Liver (tissue), 8 donors: ENCODE measurements at regions not wholly inside any gene's neighbourhood (a gene's known extent, or its start where the extent isn't known, plus 50 kb on each side); places are given as distances from the start of the nearest gene placed in this dataset.
"Not testable (repeated sequence)": the region's sequence is repeated elsewhere in the genome, so short reads cannot be mapped to it uniquely, and the experiment has no call there.

ENCODE experiments used
- DNase-seq: peaks from one replicate; pipeline ENCODE4 v3.0.0-alpha.2; 2017; ENCODE audit warnings: low spot score
- H3K27ac ChIP-seq, 2 donors: one replicate each; pipeline ENCODE4 v1.7.0; 2013; ENCODE audit warnings: inconsistent platforms in 2 of 2, low read length in 2 of 2, control low read depth in 1 of 2, low read depth in 1 of 2, mild to moderate bottlenecking in 1 of 2
- H3K27me3 ChIP-seq, 4 donors: one replicate each; pipeline versions ENCODE4 v1.6.1 to v1.7.0; 2013; ENCODE audit warnings: low read length in 3 of 4, inconsistent platforms in 1 of 4, mild to moderate bottlenecking in 1 of 4, moderate library complexity in 1 of 4; ENCODE audit not compliant: control insufficient read depth in 4 of 4, insufficient read depth in 4 of 4
- H3K36me3 ChIP-seq, 4 donors: one replicate each; pipeline versions ENCODE4 v1.6.1 to v1.7.0; 2013; ENCODE audit warnings: low read length in 3 of 4, mild to moderate bottlenecking in 3 of 4, low read depth in 1 of 4, moderate library complexity in 1 of 4; ENCODE audit not compliant: control insufficient read depth in 4 of 4, insufficient read depth in 3 of 4
- H3K4me1 ChIP-seq, 4 donors: one replicate each; pipeline versions ENCODE4 v1.6.1 to v1.7.0; 2013; ENCODE audit warnings: low read length in 3 of 4, mild to moderate bottlenecking in 3 of 4, moderate library complexity in 1 of 4; ENCODE audit not compliant: control insufficient read depth in 4 of 4, insufficient read depth in 4 of 4
- H3K4me3 ChIP-seq, 3 donors: one replicate each; pipeline versions ENCODE4 v1.6.1 to v1.7.0; 2013; ENCODE audit warnings: low read length in 3 of 3, control low read depth in 1 of 3, low read depth in 1 of 3, mild to moderate bottlenecking in 1 of 3
- H3K9ac ChIP-seq, 2 donors: one replicate each; pipeline ENCODE4 v1.7.0; 2013; ENCODE audit warnings: low read length in 2 of 2, mild to moderate bottlenecking in 2 of 2, moderate library complexity in 2 of 2, control low read depth in 1 of 2, low read depth in 1 of 2
- H3K9me3 ChIP-seq, 4 donors: one replicate each; pipeline versions ENCODE4 v1.6.1 to v1.7.0; 2013; ENCODE audit warnings: low read length in 3 of 4; ENCODE audit not compliant: control insufficient read depth in 4 of 4
- ATF3 ChIP-seq: IDR thresholded peaks from 2 replicates; pipeline ENCODE4 v1.6.1; 2016; ENCODE audit warnings: antibody characterized with exemption
- CTCF ChIP-seq: fragments of 150-350 bp; IDR thresholded peaks from 2 replicates; pipeline ENCODE4 v1.5.1; 2017; ENCODE audit warnings: improper control_type of control experiment, low read depth, low read length; ENCODE audit not compliant: missing input control
- EGR1 ChIP-seq, 2 donors: IDR thresholded peaks; 2 replicates each; pipeline ENCODE4 v1.6.1; 2016 to 2018; ENCODE audit warnings: antibody characterized with exemption in 2 of 2, low read depth in 2 of 2
- FOXA1 ChIP-seq: IDR thresholded peaks from 2 replicates; pipeline ENCODE4 v1.6.1; 2016; ENCODE audit warnings: antibody characterized with exemption
- FOXA2 ChIP-seq: IDR thresholded peaks from 2 replicates; pipeline ENCODE4 v1.6.1; 2016; ENCODE audit warnings: antibody characterized with exemption
- GABPA ChIP-seq, 2 donors: IDR thresholded peaks in 1 of 2; conservative IDR thresholded peaks in 1 of 2; 2 replicates each; pipeline ENCODE4 v1.6.1; 2016; ENCODE audit warnings: antibody characterized with exemption in 2 of 2, mild to moderate bottlenecking in 1 of 2, moderate library complexity in 1 of 2
- HNF4G ChIP-seq: IDR thresholded peaks from 2 replicates; pipeline ENCODE4 v1.6.1; 2016; ENCODE audit warnings: antibody characterized with exemption
- JUND ChIP-seq, 2 donors: IDR thresholded peaks; 2 replicates each; pipeline ENCODE4 v1.6.1; 2016; ENCODE audit warnings: antibody characterized with exemption in 2 of 2
- NR2F2 ChIP-seq: IDR thresholded peaks from 2 replicates; pipeline ENCODE4 v1.6.1; 2016; ENCODE audit warnings: antibody characterized with exemption
- REST ChIP-seq: IDR thresholded peaks from 2 replicates; pipeline ENCODE4 v1.6.1; 2016; ENCODE audit warnings: antibody characterized with exemption, mild to moderate bottlenecking
- RXRA ChIP-seq, 2 donors: IDR thresholded peaks; 2 replicates each; pipeline ENCODE4 v1.6.1; 2017 to 2018; ENCODE audit warnings: antibody characterized with exemption in 2 of 2, mild to moderate bottlenecking in 1 of 2
- SP1 ChIP-seq: IDR thresholded peaks from 2 replicates; pipeline ENCODE4 v1.6.1; 2018; ENCODE audit warnings: antibody characterized with exemption, mild to moderate bottlenecking
- TAF1 ChIP-seq: conservative IDR thresholded peaks from 2 replicates; pipeline ENCODE4 v1.6.1; 2016; ENCODE audit warnings: antibody characterized with exemption, mild to moderate bottlenecking
- ZBTB33 ChIP-seq: IDR thresholded peaks from 2 replicates; pipeline ENCODE4 v1.6.1; 2016; ENCODE audit warnings: antibody characterized with exemption
- WGBS: extraction: QIAGEN DNeasy Blood & Tissue Kit; methylation state at CpG from one replicate; pipeline ENCODE4 v1.1.7; 2013; 5-methylcytosine and 5-hydroxymethylcytosine counted together
- donor health status: healthy.
- donor health status: healthy.
- donor health status: healthy.
- donor health status: healthy.
- donor health status: healthy.

- DNase-seq: no peak
- H3K9ac ChIP-seq: no peak overlapping the region
- WGBS: 77% methylated on average over 1 of the region's 1 CpG
- no peaks in the 10 kb centered on the region for H3K27me3 ChIP-seq
- no peak overlapping the region for H3K27ac ChIP-seq
- no peak for TF ChIP-seq SP1
- no peak for TF ChIP-seq ATF3
- no peak for TF ChIP-seq REST
- no peak for TF ChIP-seq FOXA2
- no peak for TF ChIP-seq CTCF
- TF ChIP-seq TAF1: no peak
- TF ChIP-seq FOXA1: no peak
- TF ChIP-seq ZBTB33: no peak
- TF ChIP-seq EGR1 (IDR thresholded peaks at IDR 0.05; ENCODE audit: low read depth in 2 of 2): no peak
- TF ChIP-seq GABPA (IDR thresholded peaks at IDR 0.05 in 1 of 2, conservative IDR thresholded peaks at IDR 0.05 in 1 of 2): no peak
- TF ChIP-seq RXRA (IDR thresholded peaks at IDR 0.05): no peak
- H3K4me3 ChIP-seq: no peak overlapping the region
- H3K36me3 ChIP-seq: no peaks in the 10 kb centered on the region
- no peaks in the 10 kb centered on the region for H3K4me1 ChIP-seq
- H3K9me3 ChIP-seq: no peaks in the 10 kb centered on the region
These were observed 147.6 kb upstream of the NPY2R start for GRCh38 chr4:155060873-155061272.

GRCh38 chr4:155062948-155063347 lies 145.5 kb upstream of the NPY2R start:
- Histone ChIP-seq H3K9me3 (no peaks in the 10 kb centered on the region), H3K27me3 (no peaks in the 10 kb centered on the region), H3K4me3 (no peak overlapping the region), H3K27ac (no peak overlapping the region), H3K9ac (no peak overlapping the region), H3K36me3 (no peaks in the 10 kb centered on the region), H3K4me1 (no peaks in the 10 kb centered on the region)
- no peak for DNase-seq
- TF ChIP-seq NR2F2 (no peak), CTCF (no peak), HNF4G (no peak), EGR1 (IDR thresholded peaks at IDR 0.05; ENCODE audit: low read depth in 2 of 2) (no peak), JUND (IDR thresholded peaks at IDR 0.05) (no peak), GABPA (IDR thresholded peaks at IDR 0.05 in 1 of 2, conservative IDR thresholded peaks at IDR 0.05 in 1 of 2) (no peak)

- DNase-seq, H3K9me3 ChIP-seq, H3K4me1 ChIP-seq, H3K9ac ChIP-seq, H3K27ac ChIP-seq, H3K36me3 ChIP-seq, H3K4me3 ChIP-seq, H3K27me3 ChIP-seq: not testable (repeated sequence)
- WGBS: 84% methylated on average over 7 of the region's 7 CpGs
These were observed 143.5 kb upstream of the NPY2R start for GRCh38 chr4:155064934-155065333.
